ENCODE measurements at regions not wholly inside any gene's neighbourhood (a gene's known extent, or its start where the extent isn't known, plus 50 kb on each side); places are given as distances from the start of the nearest gene placed in this dataset.

DNA sequence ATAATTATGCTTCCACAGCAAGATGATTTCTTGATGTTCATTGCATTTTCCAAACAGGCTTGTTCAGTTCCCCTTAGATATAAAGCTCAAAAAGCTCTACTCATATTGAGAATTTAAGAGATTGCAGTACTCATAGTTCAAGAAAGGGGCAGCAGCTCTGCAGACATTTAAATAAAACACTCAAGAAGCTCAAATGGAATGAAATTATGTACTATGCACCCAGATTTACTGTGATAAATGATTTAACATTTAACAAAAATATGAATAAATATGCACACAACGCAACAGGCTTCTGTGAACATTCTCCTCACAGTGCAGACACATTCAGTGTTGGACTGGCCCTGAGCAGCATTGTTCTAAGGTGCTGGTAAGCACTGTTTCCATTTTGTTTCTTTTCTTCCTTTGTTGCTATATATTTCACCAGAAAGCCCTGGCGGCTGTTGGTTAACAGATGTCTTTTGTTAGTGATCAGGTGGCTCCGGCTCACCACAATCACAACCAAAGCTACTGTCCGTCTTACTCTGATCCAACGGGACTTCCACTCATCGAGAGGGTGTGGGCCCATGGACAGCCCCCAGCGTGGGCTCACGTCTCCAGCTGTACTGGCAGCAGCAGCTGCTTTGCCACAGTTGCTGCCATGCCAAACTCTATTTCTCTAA, 1440.3 kb downstream of the NCAM2 start:
- no peak for DNase-seq

DNA sequence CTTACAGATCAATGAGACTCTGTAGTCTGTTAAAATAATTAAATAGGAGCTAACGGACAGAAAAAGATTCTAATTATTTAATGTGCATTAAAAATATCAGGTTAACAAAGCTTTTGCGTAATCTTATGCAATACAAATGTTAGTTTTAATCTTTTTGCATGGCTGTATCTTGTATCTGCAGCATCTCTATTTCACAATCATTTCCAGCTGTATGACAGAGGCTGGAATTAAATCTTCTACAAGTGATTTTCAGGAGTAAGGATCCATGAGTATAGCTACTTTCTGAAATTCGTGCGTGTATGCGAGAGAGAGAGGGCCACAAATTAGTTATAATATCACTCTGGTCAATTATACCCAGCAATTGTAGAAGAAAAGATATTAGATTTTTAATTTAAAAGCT, 1446.8 kb downstream of the NCAM2 start:
- DNase-seq, result no peak

DNA sequence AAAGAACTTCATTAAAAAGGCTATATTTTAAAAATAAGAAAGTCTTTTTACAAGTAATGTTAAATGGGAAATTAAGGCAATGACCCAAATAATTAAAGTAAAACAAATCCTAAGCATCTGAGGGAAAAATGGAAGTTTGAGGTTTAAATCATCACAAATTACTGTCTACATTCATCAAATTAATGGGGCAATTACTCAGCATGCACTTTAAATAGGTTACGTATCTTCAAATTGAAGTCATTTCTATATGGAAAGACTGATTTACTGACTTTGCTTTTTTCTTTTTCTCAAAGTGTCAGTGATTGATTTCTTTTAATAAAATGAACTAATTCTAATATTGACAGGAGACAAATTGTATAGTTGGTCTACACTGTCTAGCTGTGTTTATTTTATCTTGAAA, 1452.3 kb downstream of the NCAM2 start:
- DNase-seq, result no peak

DNA sequence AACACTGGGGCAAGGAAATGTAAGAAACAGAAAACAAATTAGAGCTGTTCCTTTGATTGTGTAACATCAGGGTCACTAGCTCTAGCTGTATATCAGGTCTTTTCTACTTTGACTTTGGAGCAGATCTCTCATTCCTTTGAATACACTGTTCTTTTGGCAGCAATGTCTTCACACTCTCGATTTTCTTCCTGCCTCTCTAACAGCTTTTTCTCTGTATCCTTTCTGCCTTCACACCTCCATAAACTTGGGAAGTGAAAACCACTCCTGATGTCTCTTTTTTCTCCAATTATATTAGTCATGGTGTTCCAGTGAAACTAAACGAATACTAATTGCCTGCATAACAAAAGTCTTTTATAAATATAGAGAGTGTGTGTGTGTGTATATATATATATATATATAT, 1458.0 kb downstream of the NCAM2 start:
- no peak for DNase-seq

DNA sequence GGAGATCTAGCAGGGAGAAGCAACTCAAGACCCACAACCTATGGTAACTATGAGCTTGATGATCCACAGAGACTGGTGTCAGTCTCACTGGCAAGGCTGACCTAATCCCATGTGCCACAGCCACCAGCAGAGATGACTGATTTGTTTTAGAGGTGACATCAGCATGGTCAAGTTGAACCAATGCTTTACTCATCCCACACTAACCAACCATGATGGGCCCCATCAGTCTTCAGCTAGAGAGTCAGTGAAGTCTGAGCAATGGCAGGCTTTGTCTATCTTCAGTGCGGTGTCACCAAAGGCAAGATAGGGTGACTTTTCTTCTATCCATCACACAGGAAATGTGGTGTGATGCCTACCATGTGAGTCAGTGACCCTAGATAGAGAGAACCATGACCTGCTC, 1470.7 kb downstream of the NCAM2 start:
- DNase-seq, result no peak

DNA sequence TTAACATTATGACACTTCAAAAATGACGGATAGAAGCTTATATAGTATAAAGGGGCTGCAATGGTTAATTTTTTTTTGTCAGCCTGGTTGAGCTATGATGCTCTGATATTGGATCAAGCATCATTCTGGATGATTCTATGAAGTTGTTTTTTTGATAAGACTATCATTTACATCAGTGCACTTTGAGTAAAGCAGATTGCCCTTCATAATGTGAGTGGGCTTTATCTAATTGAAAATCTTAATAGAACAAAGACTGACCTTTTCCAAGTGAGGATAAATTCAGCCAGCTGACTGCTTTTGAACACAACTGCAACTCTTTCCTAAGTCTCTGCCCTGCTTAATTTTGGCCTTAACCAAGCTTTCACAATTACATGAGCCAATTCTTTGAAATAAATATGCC, 1476.2 kb downstream of the NCAM2 start:
- DNase-seq, result no peak

DNA sequence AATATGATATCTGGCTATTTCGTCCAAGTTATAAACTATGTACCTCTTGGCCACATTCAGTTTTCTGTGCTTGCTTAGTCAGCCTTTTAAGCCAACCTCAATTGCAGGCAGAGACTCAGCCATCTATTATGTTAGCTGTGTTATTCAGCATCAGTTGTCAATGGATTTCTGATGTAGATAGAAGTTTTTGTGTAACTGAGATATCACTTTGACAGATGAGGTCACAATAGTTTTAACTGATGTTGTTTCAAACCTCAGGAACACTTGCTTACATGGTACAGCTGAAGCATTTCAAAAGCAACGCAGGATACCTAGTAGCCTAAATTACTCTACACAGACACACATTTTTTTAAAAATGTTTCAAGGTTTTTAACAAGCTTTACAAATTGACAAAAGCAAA, 1478.0 kb downstream of the NCAM2 start:
- DNase-seq, result no peak

DNA sequence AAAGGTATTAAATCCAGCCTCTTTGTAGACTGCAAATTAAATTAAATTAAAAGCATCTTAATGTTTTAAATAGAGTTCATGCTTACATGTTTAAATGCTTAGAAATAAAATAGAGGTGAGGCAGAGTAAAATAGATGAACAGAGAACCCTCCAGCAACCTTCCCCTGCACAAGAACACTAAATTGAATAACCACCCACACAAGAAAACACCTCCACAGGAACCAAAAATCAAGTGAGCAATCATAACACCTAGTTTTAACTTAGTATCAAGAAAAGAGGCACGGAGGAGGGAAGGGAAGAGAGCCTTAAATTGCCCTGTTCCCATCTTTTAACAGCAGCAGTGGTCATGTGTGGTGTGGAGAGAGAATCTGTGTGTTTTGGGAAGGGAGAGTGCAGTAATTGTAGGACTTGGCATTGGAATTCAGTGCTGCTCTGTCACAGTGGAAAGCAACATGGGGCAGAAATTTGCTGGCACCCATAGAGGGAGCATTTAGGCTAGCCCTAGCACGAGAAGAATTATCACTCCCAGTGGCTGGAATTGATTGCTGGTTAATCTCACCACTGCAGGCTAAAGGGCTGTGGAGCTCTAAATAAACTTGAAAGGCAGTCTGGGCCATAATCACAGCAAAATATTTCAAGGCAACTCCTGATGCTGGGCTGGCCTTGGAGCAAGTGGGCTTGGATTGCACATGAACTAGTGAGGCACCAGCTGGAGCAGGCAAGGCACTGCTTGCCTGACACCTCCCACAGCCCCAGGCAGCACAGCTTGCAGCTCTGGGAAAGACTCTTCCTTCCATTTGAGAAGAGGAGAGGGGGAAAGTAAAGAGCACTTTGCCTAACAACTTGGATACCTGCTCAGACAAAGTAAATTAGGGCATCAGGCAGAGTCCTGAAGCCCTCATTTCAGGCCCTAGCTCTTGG, 1478.8 kb downstream of the NCAM2 start:
- DNase-seq, result no peak

DNA sequence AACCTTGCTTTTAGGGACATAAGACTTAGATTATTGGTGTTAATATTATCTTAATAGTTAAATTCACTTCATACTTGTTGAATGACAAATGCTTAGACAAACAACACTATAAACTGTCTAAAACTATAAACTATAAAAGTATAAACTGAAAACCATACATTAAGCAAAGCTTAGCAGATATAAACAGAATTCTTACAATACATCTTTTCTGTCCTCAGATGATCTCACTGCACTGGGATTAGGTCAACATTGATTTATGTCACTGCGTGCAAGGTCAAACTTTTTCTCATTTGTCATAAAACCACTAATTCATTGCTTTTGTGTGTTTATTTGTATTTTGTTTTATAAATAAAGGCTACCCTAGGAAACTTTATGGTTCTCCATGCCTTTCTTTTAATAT, 1491.8 kb downstream of the NCAM2 start:
- no peak for DNase-seq

DNA sequence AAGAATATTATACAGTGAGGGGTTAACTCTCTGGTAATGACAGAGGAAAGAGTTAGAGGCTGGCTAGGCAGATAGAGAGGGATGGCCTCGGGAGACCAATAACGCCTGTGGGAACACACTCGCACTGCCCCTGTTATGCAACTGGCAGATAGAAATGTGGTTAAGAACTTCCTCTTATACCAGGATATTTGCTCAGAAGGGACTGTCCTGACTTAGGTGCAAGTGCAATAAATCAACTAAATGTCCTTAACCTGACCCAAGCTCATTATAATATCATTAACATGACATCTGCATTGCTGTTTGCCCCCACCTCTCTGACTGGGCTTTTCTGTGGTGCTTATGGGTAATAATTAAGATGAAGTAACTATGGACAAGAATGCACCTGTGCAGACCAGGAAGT, 1518.0 kb downstream of the NCAM2 start:
- DNase-seq, result peak; percentile 75

DNA sequence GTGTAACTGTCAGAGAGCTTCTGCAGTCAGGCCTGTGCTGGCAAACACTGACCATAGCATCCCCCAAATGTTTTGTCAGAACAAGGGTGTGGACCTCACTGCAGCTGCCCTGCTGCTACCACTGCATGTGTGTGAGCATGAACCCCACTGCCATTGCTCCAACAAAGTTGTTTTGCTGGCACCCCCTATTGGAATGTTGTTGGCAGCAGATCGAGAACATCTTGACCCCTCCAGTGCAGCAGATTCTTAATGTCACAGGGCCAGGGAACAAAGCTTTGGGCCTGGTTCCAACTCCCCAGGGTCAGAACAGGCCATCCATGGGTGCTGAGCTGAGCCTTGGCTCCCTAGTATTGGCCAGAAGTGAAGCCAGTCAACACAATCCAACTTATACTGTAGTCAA, 1537.4 kb downstream of the NCAM2 start:
- no peak for DNase-seq

DNA sequence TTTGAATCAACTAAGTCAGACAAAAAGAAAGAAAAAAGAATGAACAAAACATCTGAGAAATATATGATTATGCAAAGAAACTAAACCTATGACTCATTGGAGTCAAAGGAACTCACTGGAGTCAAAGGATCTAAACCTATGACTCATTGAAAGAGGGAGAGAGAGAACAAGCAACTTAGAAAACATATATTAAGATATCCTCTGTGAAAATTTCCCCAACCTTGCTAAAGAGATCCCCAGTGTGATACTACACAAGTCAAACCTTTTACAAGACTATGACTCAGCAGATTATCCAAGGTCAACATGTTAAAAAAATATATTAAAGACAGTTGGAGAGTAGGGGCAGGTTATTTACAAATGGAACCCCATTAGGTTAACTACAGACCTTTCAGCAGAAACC, 1538.3 kb downstream of the NCAM2 start:
- DNase-seq, result no peak

DNA sequence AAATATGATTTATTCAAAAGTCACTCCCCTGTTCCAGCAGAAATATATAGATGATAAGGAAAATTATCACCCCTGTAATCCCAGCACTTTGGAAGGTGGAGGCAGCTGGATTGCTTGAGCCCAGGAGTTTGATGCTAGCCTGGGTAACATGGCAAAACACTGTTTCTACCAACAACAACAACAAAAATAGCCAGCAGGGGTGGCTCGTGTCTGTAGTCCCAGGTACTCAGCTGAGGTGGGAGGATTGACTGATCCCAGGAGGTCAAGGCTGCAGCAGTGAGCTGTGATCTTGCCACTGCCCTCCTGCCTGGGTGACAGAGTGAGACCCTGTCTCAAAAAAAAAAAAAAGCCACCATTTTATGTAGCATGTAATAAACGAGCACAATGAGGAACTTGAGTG, 1546.5 kb downstream of the NCAM2 start:
- no peak for DNase-seq

DNA sequence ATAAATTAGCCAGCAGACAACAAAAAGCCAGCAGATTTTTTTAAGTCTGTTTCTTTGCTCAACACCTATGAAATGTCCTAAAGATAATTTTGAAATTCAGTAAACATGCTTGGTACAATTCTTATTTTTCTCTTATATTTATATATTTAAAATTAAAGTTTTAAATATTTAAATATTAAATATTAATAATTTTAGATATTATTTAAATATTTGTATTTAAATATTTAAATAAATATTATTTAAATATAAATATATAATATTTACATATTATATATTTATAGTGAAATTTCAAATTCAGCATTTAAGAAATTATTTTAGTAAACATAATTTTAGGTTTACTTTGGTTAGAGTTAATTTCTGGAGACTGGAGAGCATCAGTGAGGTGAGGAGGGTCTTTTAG, 1554.2 kb downstream of the NCAM2 start:
- no peak for DNase-seq

DNA sequence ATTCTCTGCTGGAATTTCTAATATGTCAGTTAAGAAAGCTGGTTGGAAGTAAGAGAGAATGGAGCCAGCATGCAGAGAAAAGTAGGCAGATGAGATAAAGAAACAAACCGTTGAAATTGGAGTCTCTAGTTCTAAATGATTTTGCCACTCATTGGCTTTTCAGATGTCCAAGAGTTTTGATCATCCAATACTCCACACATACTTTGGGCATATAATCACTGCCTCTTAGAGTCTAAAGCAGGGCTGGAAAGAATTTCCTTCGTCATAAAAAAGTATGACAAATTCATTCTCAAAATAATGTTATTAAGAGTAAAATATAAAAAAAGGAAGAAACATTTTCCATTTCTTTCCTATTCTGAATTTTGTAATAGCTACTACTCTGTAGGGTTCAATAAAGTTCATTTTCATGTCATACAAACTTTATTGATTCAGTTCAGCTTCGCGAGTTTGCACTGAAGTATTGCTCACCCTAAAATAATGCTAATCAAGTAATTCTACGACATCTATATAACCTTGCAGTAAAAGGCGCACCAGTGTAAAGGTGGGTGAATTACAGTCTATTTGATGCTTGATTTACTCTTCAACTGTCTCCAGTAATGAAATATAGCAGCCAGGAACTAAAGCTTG, 1556.6 kb downstream of the NCAM2 start:
- DNase-seq, result no peak

DNA sequence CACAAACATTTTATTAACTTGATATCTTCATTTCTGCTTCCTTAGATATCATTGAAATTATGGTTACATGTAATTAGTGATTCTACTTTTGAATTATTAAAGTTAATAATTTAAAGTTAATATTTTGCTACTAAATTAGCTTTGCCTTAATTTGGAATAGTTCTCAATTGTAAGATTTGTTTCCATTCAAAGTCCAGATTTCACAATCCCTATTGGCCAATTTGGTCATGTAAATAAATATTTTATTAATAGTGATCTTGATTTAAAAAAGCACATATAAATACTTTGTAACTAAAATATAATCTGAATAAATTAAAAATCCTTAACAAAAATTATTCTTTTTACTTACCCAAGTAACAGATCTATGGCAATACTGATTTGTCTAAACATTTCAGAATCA, 1558.6 kb downstream of the NCAM2 start:
- no peak for DNase-seq

DNA sequence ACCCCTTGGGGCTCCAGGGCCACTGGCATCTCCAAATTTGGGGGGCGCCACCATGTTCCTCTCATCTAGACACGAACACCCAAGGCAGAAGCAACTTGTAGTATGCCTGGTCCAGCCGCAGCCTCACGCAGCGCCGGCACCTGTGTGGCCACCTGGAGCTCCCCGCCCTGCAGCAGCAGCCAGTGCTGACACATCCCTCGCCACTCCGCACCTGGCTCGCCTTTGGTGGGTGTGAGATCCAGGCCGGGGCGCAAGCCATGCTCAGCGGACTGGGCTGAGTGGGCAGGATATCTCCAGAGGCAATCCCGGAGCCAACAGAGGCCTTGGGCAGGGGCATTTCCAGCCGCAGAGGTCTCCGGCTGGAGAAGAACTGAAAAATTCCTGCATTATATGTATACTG, 1563.7 kb downstream of the NCAM2 start:
- no peak for DNase-seq

DNA sequence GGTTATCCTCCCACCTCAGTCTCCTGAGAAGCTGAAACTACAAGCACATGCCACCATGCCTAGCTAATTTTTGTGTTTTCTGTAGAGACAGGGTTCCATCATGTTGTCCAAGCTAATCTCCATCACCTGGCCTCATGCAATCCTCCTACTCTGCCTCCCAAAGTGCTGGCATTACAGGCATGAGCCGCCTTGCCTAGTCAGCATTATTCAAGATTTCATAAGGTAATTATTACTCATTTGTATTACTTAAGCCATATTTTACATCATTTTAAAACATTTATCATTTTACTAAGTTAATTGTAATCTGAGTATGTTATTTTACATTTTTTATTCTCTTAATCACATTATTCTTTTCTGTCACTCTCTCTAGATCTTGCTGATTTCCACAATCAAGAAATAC, 1575.6 kb downstream of the NCAM2 start:
- no peak for DNase-seq

DNA sequence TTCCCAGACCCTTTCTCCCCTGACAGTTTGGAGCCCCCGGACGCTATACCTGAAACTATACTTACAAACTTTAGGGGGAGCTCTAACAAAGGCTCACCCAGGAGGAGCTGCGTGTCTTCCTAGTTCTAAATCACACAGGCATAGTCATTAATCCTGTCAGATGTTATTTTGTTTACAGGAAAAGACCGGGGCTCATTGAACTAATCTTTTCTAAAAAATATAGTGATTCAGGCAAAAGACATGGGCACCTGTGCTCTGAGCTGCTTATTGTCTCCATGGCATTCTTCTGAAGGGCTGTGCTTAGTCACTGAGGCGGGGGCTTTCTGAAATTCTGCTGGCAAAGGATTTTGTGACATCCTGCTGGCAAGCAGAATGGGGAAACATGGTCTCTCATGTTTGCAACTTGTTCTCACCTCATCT, 1577.0 kb downstream of the NCAM2 start:
- DNase-seq, result peak; percentile 40

DNA sequence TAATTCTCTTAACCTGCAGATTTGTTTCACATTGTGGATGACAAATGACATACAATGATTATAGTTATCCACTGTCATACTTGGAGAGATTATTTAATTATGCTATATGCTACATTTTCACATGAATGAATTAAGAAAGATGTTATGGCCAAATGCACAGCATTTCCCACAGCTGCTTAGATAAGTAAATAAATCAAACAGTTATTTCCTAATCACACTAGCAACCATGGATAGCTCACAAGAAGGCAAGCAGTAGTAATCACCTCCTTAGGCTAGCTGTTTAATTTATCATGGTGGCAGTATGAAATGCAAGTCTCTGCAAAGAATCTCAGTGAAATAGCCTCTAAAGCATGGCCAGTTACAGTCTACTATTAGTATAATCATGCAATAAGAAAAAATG, 1581.5 kb downstream of the NCAM2 start:
- no peak for DNase-seq

DNA sequence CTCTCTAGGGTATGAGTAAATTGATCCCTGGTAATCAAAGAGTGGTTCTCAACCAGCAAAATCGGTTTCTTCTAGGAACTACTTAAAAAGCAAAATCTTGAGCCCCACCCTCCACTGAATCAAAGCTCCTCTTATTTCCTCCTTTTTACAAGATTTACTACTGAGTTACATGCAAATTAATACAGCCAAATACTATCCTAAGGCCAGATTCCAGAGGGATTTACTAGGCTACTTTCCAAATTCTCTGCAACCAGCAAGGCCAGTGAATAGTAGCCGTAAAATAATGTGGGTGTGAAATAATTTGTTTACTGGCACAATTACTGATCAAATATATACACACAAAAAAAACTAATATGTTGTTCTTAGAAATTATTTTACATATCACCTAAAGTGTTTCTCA, 1583.8 kb downstream of the NCAM2 start:
- no peak for DNase-seq

DNA sequence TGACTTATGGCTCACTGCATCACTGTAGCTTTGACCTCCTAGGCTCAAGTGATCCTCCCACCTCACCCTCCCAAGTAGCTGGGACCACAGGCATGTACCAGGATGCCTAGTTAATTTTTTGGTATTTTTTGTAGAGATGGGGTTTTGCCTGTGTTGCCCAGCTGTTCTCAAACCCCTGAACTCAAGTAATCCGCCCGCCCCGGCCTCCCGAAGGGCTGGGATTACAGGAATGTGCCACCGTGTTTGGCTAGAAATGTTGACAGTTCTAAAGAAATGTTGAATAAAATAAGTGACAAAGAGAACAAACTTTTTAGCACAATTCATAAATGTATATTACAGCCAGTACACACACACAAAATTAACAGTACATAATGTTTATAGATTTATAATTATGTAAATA, 1586.1 kb downstream of the NCAM2 start:
- DNase-seq, result no peak

DNA sequence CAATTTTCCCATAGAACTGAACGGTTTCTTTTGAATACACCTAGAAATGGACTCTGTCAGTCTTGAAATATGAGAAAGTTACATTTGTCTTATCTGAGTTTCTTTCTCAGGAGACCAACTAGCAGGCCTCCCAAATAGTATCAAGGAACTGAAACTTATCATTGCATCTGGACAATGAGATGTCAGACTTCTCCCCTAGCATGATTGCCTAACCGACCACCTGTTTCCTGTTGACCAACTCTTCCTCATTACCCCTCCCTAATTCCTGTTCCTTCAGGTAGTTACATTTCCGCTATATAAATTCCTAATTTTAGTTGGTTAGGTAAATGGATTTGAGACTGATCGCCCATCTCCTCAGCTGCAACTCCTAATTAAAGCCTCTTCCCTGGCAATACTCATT, 1587.3 kb downstream of the NCAM2 start:
- DNase-seq, result no peak

DNA sequence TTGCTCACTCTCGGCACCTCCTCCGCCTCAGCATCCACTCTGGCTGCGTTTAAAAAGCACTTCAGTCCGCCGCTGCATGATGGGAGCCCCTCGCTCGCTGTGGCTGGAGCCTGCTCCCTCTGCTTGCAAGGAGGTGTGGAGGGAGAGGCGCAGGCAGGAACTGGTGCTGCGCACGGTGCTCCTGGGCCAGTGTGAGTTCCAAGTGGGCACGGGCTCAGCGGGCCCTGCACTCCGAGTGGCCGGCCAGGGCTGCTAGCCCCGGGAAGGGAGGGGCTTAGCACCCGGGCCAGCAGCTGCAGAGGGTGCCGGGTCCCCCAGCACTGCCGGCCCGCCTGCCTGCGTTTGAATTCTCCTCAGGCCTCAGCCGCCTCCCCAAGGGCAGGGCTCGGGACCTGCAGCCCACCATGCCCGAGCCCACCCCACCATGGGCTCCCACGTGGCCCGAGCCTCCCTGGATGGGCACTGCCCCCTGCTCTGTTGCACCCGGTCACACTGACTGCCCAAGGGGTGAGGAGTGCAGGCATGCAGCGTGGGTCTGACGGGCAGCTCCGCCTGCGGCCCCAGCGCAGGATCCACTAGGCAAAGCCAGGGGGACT, 1599.5 kb downstream of the NCAM2 start:
- no peak for DNase-seq

Measured in GDM1 (cell line).